WTC11 (cell line): ENCODE measurements at regions not wholly inside any gene's neighbourhood (a gene's known extent, or its start where the extent isn't known, plus 50 kb on each side); places are given as distances from the start of the nearest gene placed in this dataset.

ENCODE experiments used
- CREM ChIP-seq: sonication (generic); formaldehyde crosslinking; IDR thresholded peaks from 2 replicates; pipeline ENCODE4 v1.8.1; 2022; ENCODE audit warnings: mild to moderate bottlenecking, missing genetic modification reagents, moderate library complexity
- FOXJ3 ChIP-seq: sonication (generic); formaldehyde crosslinking; IDR thresholded peaks from 2 replicates; pipeline ENCODE4 v1.9.0; 2021; ENCODE audit warnings: missing genetic modification reagents, mild to moderate bottlenecking, borderline replicate concordance
- TF ChIP-seq, protein P1 (sequence below): sonication (generic); formaldehyde crosslinking; IDR thresholded peaks from 2 replicates; pipeline ENCODE4 v1.8.1; 2023; ENCODE audit warnings: mild to moderate bottlenecking, moderate library complexity, missing genetic modification reagents

DNA sequence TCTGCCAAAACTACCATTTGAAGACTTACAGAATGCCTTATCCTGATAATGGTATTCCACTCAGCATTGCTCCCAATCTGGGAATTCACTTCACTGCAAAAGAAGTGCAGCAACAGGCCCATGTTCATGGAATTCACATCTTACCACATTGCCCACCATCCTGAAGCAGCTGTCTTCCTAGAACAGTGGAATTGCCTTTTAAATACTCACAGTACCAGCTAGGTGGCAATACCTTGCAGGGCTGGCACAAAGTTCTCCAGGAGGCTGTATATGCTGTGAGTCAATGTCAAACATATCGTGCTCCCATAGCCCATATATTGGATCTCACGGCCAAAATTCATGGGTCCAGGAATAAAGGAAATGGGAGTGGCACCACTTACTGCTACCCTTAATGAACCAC is 83.8 kb upstream of the PLEKHG7 start:
- no peak for TF ChIP-seq CREM
- no peak for TF ChIP-seq FOXJ3 (CRISPR knock-in tag)
- TF ChIP-seq, protein P1, sequence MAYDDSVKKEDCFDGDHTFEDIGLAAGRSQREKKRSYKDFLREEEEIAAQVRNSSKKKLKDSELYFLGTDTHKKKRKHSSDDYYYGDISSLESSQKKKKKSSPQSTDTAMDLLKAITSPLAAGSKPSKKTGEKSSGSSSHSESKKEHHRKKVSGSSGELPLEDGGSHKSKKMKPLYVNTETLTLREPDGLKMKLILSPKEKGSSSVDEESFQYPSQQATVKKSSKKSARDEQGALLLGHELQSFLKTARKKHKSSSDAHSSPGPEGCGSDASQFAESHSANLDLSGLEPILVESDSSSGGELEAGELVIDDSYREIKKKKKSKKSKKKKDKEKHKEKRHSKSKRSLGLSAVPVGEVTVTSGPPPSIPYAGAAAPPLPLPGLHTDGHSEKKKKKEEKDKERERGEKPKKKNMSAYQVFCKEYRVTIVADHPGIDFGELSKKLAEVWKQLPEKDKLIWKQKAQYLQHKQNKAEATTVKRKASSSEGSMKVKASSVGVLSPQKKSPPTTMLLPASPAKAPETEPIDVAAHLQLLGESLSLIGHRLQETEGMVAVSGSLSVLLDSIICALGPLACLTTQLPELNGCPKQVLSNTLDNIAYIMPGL (CRISPR knock-in tag): no peak
